SK-N-SH treated with all-trans-retinoic acid at 6 μM for 48 hours (cell line): ENCODE measurements at regions not wholly inside any gene's neighbourhood (a gene's known extent, or its start where the extent isn't known, plus 50 kb on each side); places are given as distances from the start of the nearest gene placed in this dataset.

Source experiments
- ATAC-seq: fragments of 200-7000 bp; cut with Tn5 transposase; 3 replicates; pipeline ENCODE4 v1.9.1; 2020; ENCODE audit warnings: mild to moderate bottlenecking, moderate library complexity
- ARNTL ChIP-seq: fragments of 450-650 bp; formaldehyde crosslinking; IDR thresholded peaks from 2 replicates; pipeline ENCODE4 v1.5.0; 2020; ENCODE audit warnings: low read depth, mild to moderate bottlenecking, moderate library complexity, borderline replicate concordance
- CSDC2 ChIP-seq: fragments of 250-450 bp; sonication (Bioruptor Pico); IDR thresholded peaks from 2 replicates; pipeline ENCODE4 v1.5.0; 2020; ENCODE audit warnings: mild to moderate bottlenecking, moderate library complexity
- ESRRG ChIP-seq: fragments of 250-450 bp; sonication (Bioruptor Pico); IDR thresholded peaks from 2 replicates; pipeline ENCODE4 v1.6.1; 2021; ENCODE audit warnings: mild to moderate bottlenecking
- GLIS3 ChIP-seq: fragments of 250-450 bp; sonication (Bioruptor Pico); IDR thresholded peaks from 2 replicates; pipeline ENCODE4 v1.5.0; 2020; ENCODE audit warnings: mild to moderate bottlenecking, moderate library complexity
- ISL1 ChIP-seq: fragments of 250-450 bp; sonication (Bioruptor Pico); IDR thresholded peaks from 2 replicates; pipeline ENCODE4 v2.1.2; 2022; ENCODE audit warnings: mild to moderate bottlenecking, moderate library complexity
- OSR1 ChIP-seq: fragments of 250-450 bp; sonication (Bioruptor Pico); IDR thresholded peaks from 2 replicates; pipeline ENCODE4 v1.8.0; 2022; ENCODE audit warnings: moderate library complexity, mild to moderate bottlenecking, inconsistent platforms
- PPARA ChIP-seq: fragments of 250-450 bp; sonication (Bioruptor Pico); IDR thresholded peaks from 2 replicates; pipeline ENCODE4 v1.5.0; 2020; ENCODE audit warnings: mild to moderate bottlenecking, borderline replicate concordance
- RARB ChIP-seq: fragments of 250-450 bp; sonication (Bioruptor Pico); IDR thresholded peaks from 2 replicates; pipeline ENCODE4 v1.8.0; 2021; ENCODE audit warnings: mild to moderate bottlenecking, moderate library complexity
- SNAI2 ChIP-seq: fragments of 250-450 bp; sonication (Bioruptor Pico); IDR thresholded peaks from 2 replicates; pipeline ENCODE4 v1.5.0; 2020; ENCODE audit warnings: mild to moderate bottlenecking, moderate library complexity
- TCF4 ChIP-seq: fragments of 250-450 bp; sonication (Bioruptor Pico); IDR thresholded peaks from 2 replicates; pipeline ENCODE4 v1.8.0; 2021; ENCODE audit warnings: mild to moderate bottlenecking, moderate library complexity, borderline replicate concordance
- TOX ChIP-seq: fragments of 250-450 bp; sonication (Bioruptor Pico); IDR thresholded peaks from 2 replicates; pipeline ENCODE4 v1.8.0; 2021; ENCODE audit warnings: mild to moderate bottlenecking, moderate library complexity, borderline replicate concordance
- ZC3H10 ChIP-seq: fragments of 250-450 bp; sonication (Bioruptor Pico); IDR thresholded peaks from 2 replicates; pipeline ENCODE4 v1.5.1; 2021; ENCODE audit warnings: mild to moderate bottlenecking, moderate library complexity
- ZFP3 ChIP-seq: fragments of 250-450 bp; sonication (Bioruptor Pico); IDR thresholded peaks from 2 replicates; pipeline ENCODE4 v1.5.0; 2020; ENCODE audit warnings: mild to moderate bottlenecking, moderate library complexity
- ZNF565 ChIP-seq: fragments of 450-650 bp; formaldehyde crosslinking; conservative IDR thresholded peaks from 2 replicates; pipeline ENCODE4 v1.5.0; 2020; ENCODE audit warnings: low read depth, mild to moderate bottlenecking, moderate library complexity
- ZNF70 ChIP-seq: fragments of 450-650 bp; formaldehyde crosslinking; IDR thresholded peaks from 2 replicates; pipeline ENCODE4 v1.5.0; 2020; ENCODE audit warnings: mild to moderate bottlenecking, moderate library complexity
- ZNF8 ChIP-seq: fragments of 450-650 bp; formaldehyde crosslinking; IDR thresholded peaks from 2 replicates; pipeline ENCODE4 v1.5.0; 2020; ENCODE audit warnings: mild to moderate bottlenecking, moderate library complexity
- TF ChIP-seq, protein P1 (sequence below): fragments of 250-450 bp; sonication (Bioruptor Pico); IDR thresholded peaks from 2 replicates; pipeline ENCODE4 v1.5.0; 2020; ENCODE audit warnings: mild to moderate bottlenecking, moderate library complexity
- TF ChIP-seq, protein P2 (sequence below): fragments of 250-450 bp; sonication (Bioruptor Pico); IDR thresholded peaks from 2 replicates; pipeline ENCODE4 v1.5.1; 2021; ENCODE audit warnings: mild to moderate bottlenecking, moderate library complexity
- TF ChIP-seq, protein P3 (sequence below): fragments of 250-450 bp; sonication (Bioruptor Pico); IDR thresholded peaks from 2 replicates; pipeline ENCODE4 v1.5.1; 2020; ENCODE audit warnings: low read depth, mild to moderate bottlenecking, moderate library complexity
- TF ChIP-seq, protein P4 (sequence below): fragments of 250-450 bp; sonication (Bioruptor Pico); IDR thresholded peaks from 2 replicates; pipeline ENCODE4 v1.8.0; 2020; ENCODE audit warnings: mild to moderate bottlenecking, moderate library complexity, borderline replicate concordance

DNA sequence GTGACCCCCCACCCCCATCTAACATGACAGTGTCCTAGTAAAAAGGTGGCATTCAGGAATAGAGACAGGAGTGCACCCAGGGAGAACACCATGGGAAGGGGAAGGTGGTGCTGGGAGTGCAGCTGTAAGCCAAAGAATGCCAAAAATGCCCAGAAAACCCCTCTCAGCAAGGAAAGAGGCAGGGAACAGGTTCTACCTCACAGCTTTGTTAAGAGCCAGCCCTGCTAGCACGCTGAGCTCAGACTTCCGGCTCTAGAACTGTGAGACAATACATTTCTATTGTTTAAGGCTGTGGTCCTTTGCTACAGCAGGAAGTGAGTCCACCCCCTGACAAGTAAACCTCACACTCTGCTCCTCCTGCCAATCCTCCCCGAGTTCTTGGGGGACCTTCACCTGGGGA, 302.4 kb upstream of the N4BP1 start (continued):
- no peak for TF ChIP-seq TOX (CRISPR knock-in tag)
- no peak for TF ChIP-seq TCF4 (CRISPR knock-in tag)
- no peak for TF ChIP-seq PPARA (CRISPR knock-in tag)
- TF ChIP-seq ZNF8 (CRISPR knock-in tag), result no peak
- no peak for TF ChIP-seq ZFP3
- no peak for TF ChIP-seq CSDC2 (CRISPR knock-in tag)
- no peak for TF ChIP-seq ZNF565 (CRISPR knock-in tag)
- TF ChIP-seq GLIS3 (CRISPR knock-in tag), result no peak

DNA sequence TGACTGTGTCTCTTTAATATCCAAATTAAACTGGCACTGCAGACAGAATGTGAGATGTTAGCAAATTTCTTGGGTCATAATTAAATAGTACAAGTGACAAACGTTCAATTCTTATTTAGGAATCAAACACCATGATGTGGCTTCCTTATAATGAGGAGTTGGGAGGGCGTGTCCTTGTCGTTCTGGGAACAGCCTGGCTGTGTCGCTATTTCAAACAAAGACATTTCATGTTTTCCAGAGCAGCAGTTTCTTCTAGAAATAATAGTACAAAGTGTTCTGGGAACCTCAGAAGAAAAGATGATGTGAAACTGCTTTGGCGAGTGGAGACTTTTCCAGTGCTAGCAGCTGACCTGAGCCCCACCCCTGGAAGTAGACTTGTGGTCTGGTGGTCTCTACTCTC, 301.7 kb upstream of the N4BP1 start:
- ATAC-seq, result no peak

DNA sequence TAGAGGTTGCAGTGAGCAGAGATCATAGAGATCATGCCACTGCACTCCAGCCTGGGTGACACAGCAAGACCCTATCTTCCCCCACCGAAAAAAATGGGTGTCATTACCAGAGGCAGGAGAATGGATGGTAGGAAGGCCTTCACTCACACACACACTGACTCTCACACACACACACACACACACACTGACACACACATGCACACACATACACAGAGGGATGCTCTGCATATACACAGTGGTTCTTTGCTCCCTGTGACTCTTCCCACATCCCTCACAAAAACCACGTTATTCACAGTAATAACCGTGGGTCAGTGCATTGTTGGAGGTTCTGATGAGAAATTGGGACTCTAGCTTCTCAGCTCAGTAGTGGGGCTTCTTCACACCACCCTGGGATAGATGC, 300.2 kb upstream of the N4BP1 start:
- no peak for ATAC-seq
- TF ChIP-seq ESRRG (CRISPR knock-in tag), result no peak
- no peak for TF ChIP-seq ZNF8 (CRISPR knock-in tag)
- TF ChIP-seq, protein P1, sequence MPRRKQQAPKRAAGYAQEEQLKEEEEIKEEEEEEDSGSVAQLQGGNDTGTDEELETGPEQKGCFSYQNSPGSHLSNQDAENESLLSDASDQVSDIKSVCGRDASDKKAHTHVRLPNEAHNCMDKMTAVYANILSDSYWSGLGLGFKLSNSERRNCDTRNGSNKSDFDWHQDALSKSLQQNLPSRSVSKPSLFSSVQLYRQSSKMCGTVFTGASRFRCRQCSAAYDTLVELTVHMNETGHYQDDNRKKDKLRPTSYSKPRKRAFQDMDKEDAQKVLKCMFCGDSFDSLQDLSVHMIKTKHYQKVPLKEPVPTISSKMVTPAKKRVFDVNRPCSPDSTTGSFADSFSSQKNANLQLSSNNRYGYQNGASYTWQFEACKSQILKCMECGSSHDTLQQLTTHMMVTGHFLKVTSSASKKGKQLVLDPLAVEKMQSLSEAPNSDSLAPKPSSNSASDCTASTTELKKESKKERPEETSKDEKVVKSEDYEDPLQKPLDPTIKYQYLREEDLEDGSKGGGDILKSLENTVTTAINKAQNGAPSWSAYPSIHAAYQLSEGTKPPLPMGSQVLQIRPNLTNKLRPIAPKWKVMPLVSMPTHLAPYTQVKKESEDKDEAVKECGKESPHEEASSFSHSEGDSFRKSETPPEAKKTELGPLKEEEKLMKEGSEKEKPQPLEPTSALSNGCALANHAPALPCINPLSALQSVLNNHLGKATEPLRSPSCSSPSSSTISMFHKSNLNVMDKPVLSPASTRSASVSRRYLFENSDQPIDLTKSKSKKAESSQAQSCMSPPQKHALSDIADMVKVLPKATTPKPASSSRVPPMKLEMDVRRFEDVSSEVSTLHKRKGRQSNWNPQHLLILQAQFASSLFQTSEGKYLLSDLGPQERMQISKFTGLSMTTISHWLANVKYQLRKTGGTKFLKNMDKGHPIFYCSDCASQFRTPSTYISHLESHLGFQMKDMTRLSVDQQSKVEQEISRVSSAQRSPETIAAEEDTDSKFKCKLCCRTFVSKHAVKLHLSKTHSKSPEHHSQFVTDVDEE (CRISPR knock-in tag), result no peak
- no peak for TF ChIP-seq ISL1 (CRISPR knock-in tag)
- TF ChIP-seq TCF4 (CRISPR knock-in tag), result no peak
- no peak for TF ChIP-seq SNAI2 (CRISPR knock-in tag)
- TF ChIP-seq, protein P2, sequence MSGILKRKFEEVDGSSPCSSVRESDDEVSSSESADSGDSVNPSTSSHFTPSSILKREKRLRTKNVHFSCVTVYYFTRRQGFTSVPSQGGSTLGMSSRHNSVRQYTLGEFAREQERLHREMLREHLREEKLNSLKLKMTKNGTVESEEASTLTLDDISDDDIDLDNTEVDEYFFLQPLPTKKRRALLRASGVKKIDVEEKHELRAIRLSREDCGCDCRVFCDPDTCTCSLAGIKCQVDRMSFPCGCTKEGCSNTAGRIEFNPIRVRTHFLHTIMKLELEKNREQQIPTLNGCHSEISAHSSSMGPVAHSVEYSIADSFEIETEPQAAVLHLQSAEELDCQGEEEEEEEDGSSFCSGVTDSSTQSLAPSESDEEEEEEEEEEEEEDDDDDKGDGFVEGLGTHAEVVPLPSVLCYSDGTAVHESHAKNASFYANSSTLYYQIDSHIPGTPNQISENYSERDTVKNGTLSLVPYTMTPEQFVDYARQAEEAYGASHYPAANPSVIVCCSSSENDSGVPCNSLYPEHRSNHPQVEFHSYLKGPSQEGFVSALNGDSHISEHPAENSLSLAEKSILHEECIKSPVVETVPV (CRISPR knock-in tag), result no peak
- TF ChIP-seq GLIS3 (CRISPR knock-in tag), result no peak
- TF ChIP-seq, protein P3, sequence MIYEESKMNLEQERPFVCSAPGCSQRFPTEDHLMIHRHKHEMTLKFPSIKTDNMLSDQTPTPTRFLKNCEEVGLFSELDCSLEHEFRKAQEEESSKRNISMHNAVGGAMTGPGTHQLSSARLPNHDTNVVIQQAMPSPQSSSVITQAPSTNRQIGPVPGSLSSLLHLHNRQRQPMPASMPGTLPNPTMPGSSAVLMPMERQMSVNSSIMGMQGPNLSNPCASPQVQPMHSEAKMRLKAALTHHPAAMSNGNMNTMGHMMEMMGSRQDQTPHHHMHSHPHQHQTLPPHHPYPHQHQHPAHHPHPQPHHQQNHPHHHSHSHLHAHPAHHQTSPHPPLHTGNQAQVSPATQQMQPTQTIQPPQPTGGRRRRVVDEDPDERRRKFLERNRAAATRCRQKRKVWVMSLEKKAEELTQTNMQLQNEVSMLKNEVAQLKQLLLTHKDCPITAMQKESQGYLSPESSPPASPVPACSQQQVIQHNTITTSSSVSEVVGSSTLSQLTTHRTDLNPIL (CRISPR knock-in tag), result no peak

More for the DNA sequence above, 301.7 kb upstream of the N4BP1 start:
- TF ChIP-seq ZC3H10 (CRISPR knock-in tag) (no peak), CSDC2 (CRISPR knock-in tag) (no peak), OSR1 (no peak), ARNTL (CRISPR knock-in tag) (no peak), ZNF70 (CRISPR knock-in tag) (no peak), ZNF8 (CRISPR knock-in tag) (no peak), TOX (CRISPR knock-in tag) (no peak), ISL1 (CRISPR knock-in tag) (no peak), RARB (CRISPR knock-in tag) (no peak), SNAI2 (CRISPR knock-in tag) (no peak), TCF4 (CRISPR knock-in tag) (no peak), ESRRG (CRISPR knock-in tag) (no peak)
- TF ChIP-seq, protein P2 (CRISPR knock-in tag), result no peak
- TF ChIP-seq, protein P3 (CRISPR knock-in tag), result no peak
- TF ChIP-seq, protein P1 (CRISPR knock-in tag), result no peak
- TF ChIP-seq, protein P4, sequence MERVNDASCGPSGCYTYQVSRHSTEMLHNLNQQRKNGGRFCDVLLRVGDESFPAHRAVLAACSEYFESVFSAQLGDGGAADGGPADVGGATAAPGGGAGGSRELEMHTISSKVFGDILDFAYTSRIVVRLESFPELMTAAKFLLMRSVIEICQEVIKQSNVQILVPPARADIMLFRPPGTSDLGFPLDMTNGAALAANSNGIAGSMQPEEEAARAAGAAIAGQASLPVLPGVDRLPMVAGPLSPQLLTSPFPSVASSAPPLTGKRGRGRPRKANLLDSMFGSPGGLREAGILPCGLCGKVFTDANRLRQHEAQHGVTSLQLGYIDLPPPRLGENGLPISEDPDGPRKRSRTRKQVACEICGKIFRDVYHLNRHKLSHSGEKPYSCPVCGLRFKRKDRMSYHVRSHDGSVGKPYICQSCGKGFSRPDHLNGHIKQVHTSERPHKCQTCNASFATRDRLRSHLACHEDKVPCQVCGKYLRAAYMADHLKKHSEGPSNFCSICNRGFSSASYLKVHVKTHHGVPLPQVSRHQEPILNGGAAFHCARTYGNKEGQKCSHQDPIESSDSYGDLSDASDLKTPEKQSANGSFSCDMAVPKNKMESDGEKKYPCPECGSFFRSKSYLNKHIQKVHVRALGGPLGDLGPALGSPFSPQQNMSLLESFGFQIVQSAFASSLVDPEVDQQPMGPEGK, result no peak
